Thyroid gland (tissue), 4 donors: ENCODE measurements at regions not wholly inside any gene's neighbourhood (a gene's known extent, or its start where the extent isn't known, plus 50 kb on each side); places are given as distances from the start of the nearest gene placed in this dataset.

Experiments
- POLR2A ChIP-seq, 2 donors: fragments of 450-650 bp; IDR thresholded peaks; one replicate each; pipeline ENCODE4 v1.6.1; 2017; ENCODE audit warnings: antibody characterized with exemption in 2 of 2, mild to moderate bottlenecking in 2 of 2, moderate library complexity in 1 of 2
- TF ChIP-seq, protein P1 (sequence below), 6 experiments: fragments of 200-600 bp in 3 of 6; fragments of 450-650 bp in 3 of 6; sonication (generic) in 3 of 6; IDR thresholded peaks; one replicate each; pipeline ENCODE4 v1.5.1; 2016 to 2019; ENCODE audit warnings: antibody characterized with exemption in 6 of 6, mild to moderate bottlenecking in 2 of 6, inconsistent platforms in 1 of 6, moderate library complexity in 1 of 6

DNA sequence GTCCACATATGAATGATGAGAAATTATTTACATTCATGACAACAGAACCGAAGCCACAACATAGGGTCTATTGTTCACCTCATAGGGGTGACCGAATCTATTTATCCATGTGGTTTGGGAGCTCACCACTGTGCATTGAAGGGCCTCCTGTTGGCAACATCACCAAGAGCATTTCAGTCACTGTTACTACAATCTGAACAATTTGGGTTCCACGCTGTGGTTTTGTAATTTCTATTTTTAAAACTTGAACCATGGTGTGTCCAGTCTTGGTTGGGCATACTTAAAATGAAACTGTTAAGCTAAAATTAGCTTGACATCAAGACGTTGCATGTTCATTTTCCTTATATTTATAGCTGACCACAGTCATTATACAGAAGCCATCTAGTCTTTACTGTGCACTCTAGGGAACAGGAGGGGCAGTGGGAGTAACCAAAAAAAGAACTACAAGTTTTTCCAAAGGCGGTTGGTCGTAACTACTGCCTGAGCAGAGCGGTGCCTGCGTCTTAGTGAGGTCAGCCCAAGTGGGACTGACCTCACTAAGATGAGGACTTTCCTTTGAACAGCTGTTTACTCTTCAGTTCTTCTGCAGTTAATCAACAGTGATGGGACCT is 192.1 kb downstream of the SPRY1 start:
- TF ChIP-seq, protein P1, sequence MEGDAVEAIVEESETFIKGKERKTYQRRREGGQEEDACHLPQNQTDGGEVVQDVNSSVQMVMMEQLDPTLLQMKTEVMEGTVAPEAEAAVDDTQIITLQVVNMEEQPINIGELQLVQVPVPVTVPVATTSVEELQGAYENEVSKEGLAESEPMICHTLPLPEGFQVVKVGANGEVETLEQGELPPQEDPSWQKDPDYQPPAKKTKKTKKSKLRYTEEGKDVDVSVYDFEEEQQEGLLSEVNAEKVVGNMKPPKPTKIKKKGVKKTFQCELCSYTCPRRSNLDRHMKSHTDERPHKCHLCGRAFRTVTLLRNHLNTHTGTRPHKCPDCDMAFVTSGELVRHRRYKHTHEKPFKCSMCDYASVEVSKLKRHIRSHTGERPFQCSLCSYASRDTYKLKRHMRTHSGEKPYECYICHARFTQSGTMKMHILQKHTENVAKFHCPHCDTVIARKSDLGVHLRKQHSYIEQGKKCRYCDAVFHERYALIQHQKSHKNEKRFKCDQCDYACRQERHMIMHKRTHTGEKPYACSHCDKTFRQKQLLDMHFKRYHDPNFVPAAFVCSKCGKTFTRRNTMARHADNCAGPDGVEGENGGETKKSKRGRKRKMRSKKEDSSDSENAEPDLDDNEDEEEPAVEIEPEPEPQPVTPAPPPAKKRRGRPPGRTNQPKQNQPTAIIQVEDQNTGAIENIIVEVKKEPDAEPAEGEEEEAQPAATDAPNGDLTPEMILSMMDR (IDR thresholded peaks at IDR 0.05) = no peak
- no peak for TF ChIP-seq POLR2A (IDR thresholded peaks at IDR 0.05)
